HG03095 (cell line): ENCODE measurements at regions not wholly inside any gene's neighbourhood (a gene's known extent, or its start where the extent isn't known, plus 50 kb on each side); places are given as distances from the start of the nearest gene placed in this dataset.

Source experiments
- ATAC-seq: cut with Tn5 transposase; IDR thresholded peaks from one replicate; pipeline ENCODE4 v1.9.1; 2021; ENCODE audit warnings: moderate library complexity; ENCODE audit not compliant: unreplicated experiment

- no peak for ATAC-seq
Observed at GRCh38 chr3:159439346-159439745, 549.3 kb upstream of the IL12A start.

GRCh38 chr3:159441279-159441678 is 547.4 kb upstream of the IL12A start:
- no peak for ATAC-seq

- ATAC-seq = no peak
Observed at GRCh38 chr3:159443266-159443665, 545.4 kb upstream of the IL12A start.

GRCh38 chr3:159447841-159448240 is 540.8 kb upstream of the IL12A start:
- no peak for ATAC-seq

- no peak for ATAC-seq
Observed at GRCh38 chr3:159448902-159449301, 539.7 kb upstream of the IL12A start.

- ATAC-seq = no peak
Observed at GRCh38 chr3:159451067-159451466, 537.6 kb upstream of the IL12A start.

- ATAC-seq = no peak
Observed at GRCh38 chr3:159451482-159451881, 537.2 kb upstream of the IL12A start.

GRCh38 chr3:159453036-159453435 is 535.6 kb upstream of the IL12A start:
- ATAC-seq = no peak

- ATAC-seq = no peak
Observed at GRCh38 chr3:159453945-159454344, 534.7 kb upstream of the IL12A start.

- no peak for ATAC-seq
Observed at GRCh38 chr3:159455741-159456181, 532.9 kb upstream of the IL12A start.

- ATAC-seq = no peak
Observed at GRCh38 chr3:159458010-159458409, 530.6 kb upstream of the IL12A start.

GRCh38 chr3:159458982-159459381 is 529.7 kb upstream of the IL12A start:
- no peak for ATAC-seq

GRCh38 chr3:159472611-159473010 is 516.0 kb upstream of the IL12A start:
- no peak for ATAC-seq

- ATAC-seq = no peak
Observed at GRCh38 chr3:159473206-159473605, 515.4 kb upstream of the IL12A start.

GRCh38 chr3:159480046-159480445 is 508.6 kb upstream of the IL12A start:
- no peak for ATAC-seq

- no peak for ATAC-seq
Observed at GRCh38 chr3:159482241-159482993, 506.2 kb upstream of the IL12A start.

GRCh38 chr3:159482994-159483367 is 505.7 kb upstream of the IL12A start:
- no peak for ATAC-seq

GRCh38 chr3:159486580-159486979 is 502.1 kb upstream of the IL12A start:
- no peak for ATAC-seq

- no peak for ATAC-seq
Observed at GRCh38 chr3:159487304-159487703, 501.3 kb upstream of the IL12A start.

- ATAC-seq = no peak
Observed at GRCh38 chr3:159488602-159489001, 500.0 kb upstream of the IL12A start.

GRCh38 chr3:159497361-159497760 is 491.3 kb upstream of the IL12A start:
- ATAC-seq = no peak

- ATAC-seq = no peak
Observed at GRCh38 chr3:159499031-159499793, 489.4 kb upstream of the IL12A start.
